Left kidney (tissue), 1 donor: ENCODE measurements at regions not wholly inside any gene's neighbourhood (a gene's known extent, or its start where the extent isn't known, plus 50 kb on each side); places are given as distances from the start of the nearest gene placed in this dataset.
"Not testable (repeated sequence)": the region's sequence is repeated elsewhere in the genome, so short reads cannot be mapped to it uniquely, and the experiment has no call there.

Experiments used
- DNase-seq: peaks from one replicate; pipeline ENCODE4 v3.0.0-alpha.2; 2013

- DNase-seq, result no peak
Measured at GRCh38 chr10:124213471-124213870, 120.1 kb upstream of the CHST15 start.

DNA sequence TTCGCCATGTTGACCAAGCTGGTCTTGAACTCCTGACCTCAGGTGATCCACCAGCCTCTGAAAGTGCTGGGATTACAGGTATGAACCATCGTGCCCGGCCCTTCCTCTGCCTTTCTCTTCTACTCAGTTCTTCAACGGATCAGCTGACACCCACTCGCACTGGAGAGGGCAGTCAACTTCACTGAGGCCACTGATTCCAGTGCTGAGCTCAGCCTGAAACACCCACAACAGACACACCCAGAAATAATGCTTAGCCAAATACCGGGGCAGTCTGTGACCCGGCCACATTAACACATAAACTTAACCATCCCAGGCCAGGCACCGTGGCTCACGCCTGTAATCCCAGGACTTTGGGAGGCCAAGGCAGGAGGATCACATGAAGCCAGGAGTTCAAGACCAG is 119.3 kb upstream of the CHST15 start:
- DNase-seq, result no peak

DNA sequence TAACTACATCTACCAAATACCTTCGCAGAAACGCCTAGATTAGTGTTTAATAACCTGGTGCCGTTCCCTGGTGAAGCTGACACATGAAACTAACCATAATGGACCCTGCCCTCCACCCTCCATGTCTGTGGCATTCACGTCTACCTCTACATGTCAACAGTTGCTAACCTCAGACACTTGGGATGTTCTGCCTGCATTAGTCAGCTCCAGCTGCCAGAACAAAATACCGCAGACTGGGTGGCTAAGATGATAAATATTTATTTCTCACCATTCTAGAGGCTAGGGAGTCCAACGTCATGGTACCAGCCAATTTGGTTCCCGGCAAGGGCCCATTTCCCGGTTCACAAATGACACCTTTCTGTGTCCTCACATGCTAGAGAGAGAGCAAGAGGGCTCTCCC is 118.5 kb upstream of the CHST15 start:
- no peak for DNase-seq

DNA sequence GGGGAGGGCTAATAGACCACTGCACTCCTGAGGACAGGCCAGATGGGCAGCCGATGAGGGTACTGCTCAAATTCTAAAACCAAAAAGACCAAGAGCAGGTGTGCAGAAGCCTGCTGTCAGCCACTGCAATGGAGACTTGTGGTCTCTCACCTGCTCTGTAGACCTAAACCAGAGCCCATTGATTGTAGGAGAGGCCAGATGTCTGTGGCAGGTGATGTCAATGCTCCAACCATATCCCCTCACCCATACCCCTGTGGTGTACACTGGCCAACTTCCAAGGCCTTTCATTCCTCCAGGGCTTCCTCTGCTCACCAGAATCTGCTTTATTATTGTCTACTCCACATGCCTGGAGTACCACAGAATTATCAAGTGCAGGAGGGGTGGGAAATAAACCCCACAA is 116.9 kb upstream of the CHST15 start:
- no peak for DNase-seq

DNA sequence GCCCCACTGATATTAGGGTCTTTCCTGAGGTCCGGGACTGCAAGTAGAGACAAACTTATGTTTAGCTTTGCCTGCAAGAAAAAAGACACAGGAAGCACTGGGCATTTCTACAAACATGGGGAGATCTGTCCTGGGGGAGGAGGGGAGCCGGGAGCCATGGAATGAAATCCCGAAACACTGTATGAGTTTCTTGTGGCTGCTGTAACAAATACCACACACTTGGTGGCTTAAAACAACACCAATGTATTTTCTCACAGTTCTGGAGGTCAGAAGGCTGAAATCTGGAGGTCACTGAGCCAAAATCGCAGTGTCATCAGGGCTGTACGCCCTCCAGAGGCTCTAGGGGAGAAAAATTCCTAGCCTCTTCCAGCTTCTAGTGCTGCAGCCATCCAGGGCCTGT is 114.0 kb upstream of the CHST15 start:
- no peak for DNase-seq

DNA sequence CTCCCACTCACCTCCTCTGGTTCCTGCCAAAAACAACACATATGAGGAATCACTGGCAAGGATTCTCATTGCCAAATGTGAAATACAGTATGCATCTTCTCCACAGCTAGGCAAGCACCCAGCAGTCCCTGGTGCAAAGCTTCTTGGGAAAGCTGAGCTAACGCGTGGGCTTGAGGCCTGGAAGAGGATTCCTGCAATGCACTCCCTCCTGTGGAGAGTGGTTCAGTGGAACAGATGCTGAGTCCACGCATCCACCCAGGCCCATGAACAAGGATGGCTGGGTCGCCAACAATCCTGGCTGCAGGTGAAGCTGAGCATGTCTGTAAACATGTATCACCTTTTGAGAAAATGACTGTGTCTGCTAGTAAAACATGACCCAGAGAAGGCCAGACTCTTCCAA is 113.2 kb upstream of the CHST15 start:
- no peak for DNase-seq

- DNase-seq, result no peak
Measured at GRCh38 chr10:124205432-124205831, 112.0 kb upstream of the CHST15 start.

GRCh38 chr10:124204726-124205125 is 111.3 kb upstream of the CHST15 start:
- no peak for DNase-seq

DNA sequence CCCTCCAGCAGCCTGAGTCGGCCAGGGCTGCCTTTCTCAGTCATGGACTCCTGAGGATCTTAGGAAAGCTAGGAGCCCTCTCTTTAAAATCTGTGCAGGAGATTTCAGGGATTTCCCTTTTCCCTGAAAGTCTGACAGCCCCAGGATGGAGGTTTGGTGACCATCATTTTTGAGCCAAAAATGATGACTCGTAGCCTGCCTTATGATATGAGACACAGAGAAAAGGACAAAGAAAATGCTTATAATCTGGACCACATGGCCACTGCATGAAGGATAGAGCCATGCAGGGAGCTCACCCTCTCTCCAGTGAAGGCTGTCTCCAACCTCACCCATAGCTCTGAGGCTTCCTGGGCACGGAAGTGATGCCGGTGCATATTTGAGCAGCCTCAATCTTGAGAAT is 106.6 kb upstream of the CHST15 start:
- no peak for DNase-seq

DNA sequence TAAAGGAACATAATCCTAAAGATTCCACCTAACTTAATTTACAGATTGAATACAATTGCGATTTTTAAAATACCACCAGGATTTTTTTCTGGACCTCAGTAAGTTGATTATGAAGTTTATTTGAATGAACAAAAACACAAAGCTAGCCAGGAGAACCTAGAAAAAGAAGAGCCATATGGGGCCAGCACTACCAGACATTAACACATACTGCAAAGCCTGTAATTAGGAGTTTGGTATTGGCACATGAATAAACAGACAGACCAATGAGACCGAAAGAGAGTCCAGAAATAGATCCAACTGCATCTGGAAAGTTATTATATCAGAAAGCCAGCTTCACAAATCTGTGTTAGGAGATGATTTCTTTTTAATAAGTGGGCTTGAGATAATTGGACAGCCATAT is 105.5 kb upstream of the CHST15 start:
- no peak for DNase-seq

DNA sequence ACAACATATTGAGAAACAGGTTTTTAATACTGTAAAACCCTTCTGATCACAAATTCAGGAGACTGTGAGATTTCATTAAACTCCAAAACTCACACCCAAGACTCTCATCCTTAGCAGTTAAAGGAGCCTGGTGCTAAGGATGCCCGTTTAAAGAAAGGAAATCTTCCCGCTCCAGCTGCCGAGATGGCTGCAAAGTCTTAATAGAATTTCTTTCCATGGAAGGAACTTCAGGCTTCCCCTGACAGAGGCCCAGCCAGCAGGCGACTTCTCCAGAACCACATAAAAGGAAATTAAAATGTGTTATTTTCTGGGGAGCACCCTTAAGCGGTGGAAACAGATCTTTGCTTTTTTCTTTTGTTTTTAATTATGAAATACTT is 104.7 kb upstream of the CHST15 start:
- no peak for DNase-seq

- DNase-seq, result no peak
Measured at GRCh38 chr10:124197371-124198124, 104.2 kb upstream of the CHST15 start.

GRCh38 chr10:124196659-124197058 is 103.3 kb upstream of the CHST15 start:
- no peak for DNase-seq

DNA sequence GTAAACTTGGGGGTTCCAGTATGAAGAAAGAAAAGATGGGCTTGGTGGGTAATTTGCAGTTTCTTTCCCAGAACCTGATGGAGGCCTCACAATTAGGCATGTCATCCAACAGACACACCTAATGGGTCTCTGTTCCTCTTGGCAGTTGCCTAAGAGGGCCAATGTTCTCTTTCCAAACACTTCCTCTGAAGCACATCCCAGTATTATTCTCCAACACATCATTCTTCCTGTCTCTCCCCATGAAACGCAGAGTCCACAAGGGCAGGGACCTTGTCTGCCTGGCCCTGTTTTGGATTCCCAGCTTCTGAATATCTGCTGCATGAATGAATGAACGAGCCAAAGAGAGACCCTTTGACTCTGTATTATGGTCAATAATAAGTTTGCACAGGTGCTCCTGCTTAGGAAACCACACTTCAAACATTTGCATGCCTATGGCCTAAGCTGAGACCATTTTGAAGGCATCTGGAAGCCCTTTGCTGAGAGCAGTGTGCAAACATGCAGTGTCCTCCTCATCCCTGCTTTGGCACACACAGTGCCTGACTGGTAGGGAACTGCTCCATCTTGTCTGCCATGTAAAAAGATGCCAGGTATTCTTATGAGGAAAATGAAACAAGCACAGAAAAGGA is 100.9 kb upstream of the CHST15 start:
- DNase-seq, result no peak

- DNase-seq, result no peak
Measured at GRCh38 chr10:124193309-124193696, 99.9 kb upstream of the CHST15 start.

GRCh38 chr10:124192664-124193308 is 99.4 kb upstream of the CHST15 start:
- not testable (repeated sequence) for DNase-seq

GRCh38 chr10:124190476-124190875 is 97.1 kb upstream of the CHST15 start:
- DNase-seq, result not testable (repeated sequence)

- DNase-seq, result no peak
Measured at GRCh38 chr10:124186956-124187355, 93.6 kb upstream of the CHST15 start.

DNA sequence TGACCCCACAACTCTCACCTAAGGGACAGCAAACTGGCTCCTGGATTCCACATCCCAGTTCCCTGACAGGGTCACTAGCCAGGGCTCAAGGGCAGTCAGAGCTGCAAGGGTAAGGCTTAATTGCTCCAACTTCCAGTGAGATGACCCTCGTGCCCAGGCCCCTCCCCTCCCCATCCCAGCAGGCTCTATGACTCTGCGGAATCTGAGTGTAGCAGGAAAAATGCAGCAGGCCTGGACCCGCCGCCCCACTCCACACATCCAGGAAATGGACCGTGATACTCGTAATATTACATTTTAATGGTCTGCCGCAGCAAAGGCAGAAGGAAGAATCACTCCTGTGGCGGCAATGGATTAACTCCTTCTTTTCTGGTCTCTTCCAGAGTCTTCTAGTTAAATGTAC is 91.7 kb upstream of the CHST15 start:
- no peak for DNase-seq

GRCh38 chr10:124184208-124184830 is 90.9 kb upstream of the CHST15 start:
- no peak for DNase-seq

- DNase-seq, result no peak
Measured at GRCh38 chr10:124183617-124184016, 90.2 kb upstream of the CHST15 start.

DNA sequence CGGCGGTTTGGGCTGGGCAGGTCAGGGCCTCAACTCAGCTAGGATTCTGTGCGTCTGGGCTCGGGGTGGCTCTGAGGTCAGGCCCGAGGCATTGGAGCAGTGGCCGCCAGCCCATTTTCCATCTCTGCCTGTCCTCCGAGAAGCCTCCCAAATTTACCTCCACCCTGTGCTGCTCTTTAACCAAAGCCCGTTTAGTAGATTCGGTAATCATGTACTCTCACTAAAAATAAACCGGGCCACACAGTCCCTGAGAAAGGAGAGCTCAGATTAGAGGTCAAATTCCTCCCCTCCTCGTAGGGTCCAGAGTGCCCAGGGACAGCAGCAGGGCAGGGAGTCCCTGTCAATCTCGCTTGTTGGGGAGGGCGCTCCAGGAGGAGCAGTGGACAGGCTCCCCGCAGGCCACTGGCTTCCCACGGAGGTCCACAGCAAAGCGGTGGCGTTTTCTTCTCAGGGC is 88.7 kb upstream of the CHST15 start:
- DNase-seq, result no peak

- no peak for DNase-seq
Measured at GRCh38 chr10:124181656-124182055, 88.3 kb upstream of the CHST15 start.
